Testis (tissue), 2 donors: ENCODE measurements at regions not wholly inside any gene's neighbourhood (a gene's known extent, or its start where the extent isn't known, plus 50 kb on each side); places are given as distances from the start of the nearest gene placed in this dataset.

ENCODE experiments used
- DNase-seq: peaks from one replicate; pipeline ENCODE4 v3.0.0-alpha.2; 2019
- H3K27ac ChIP-seq, 2 donors: fragments of 200-600 bp; sonication (generic); one replicate each; pipeline ENCODE4 v1.5.1; 2019
- H3K27me3 ChIP-seq: fragments of 200-600 bp; sonication (generic); one replicate; pipeline ENCODE4 v1.5.1; 2019
- H3K36me3 ChIP-seq: fragments of 200-600 bp; sonication (generic); one replicate; pipeline ENCODE4 v1.5.1; 2017; ENCODE audit warnings: low read depth; ENCODE audit errors: missing control alignments
- H3K4me1 ChIP-seq: fragments of 200-600 bp; sonication (generic); one replicate; pipeline ENCODE4 v1.5.1; 2019
- H3K4me3 ChIP-seq, 2 donors: fragments of 200-600 bp; sonication (generic); one replicate each; pipeline ENCODE4 v1.5.1; 2017 to 2019
- H3K9me3 ChIP-seq: fragments of 200-600 bp; sonication (generic); one replicate; pipeline ENCODE4 v1.5.1; 2017
- CTCF ChIP-seq, 3 experiments: fragments of 450-650 bp in 2 of 3; fragments of 200-600 bp in 1 of 3; sonication (generic) in 1 of 3; IDR thresholded peaks; one replicate each; pipeline ENCODE4 v1.5.1; 2016 to 2019; ENCODE audit warnings: antibody characterized with exemption in 3 of 3, mild to moderate bottlenecking in 2 of 3, moderate library complexity in 1 of 3
- POLR2A ChIP-seq: fragments of 450-650 bp; IDR thresholded peaks from one replicate; pipeline ENCODE4 v1.6.1; 2017; ENCODE audit warnings: antibody characterized with exemption, mild to moderate bottlenecking, moderate library complexity
- WGBS, 2 donors: methylation state at CpG; one replicate each; pipeline ENCODE4 v1.1.5; 2018; 5-methylcytosine and 5-hydroxymethylcytosine counted together
- intact Hi-C: fragments of 100-400 bp; cut with DNase I; formaldehyde crosslinking; loops from one replicate; pipeline ENCODE4 v1.15.1; 2023; ENCODE audit warnings: low total_unique reads

GRCh38 chr11:22006901-22007300, 186.0 kb upstream of the ANO5 start:
- Histone ChIP-seq H3K4me3 (no peak overlapping the region), H3K27ac (no peak overlapping the region), H3K4me1 (no peaks in the 10 kb centered on the region), H3K36me3 (no peaks in the 10 kb centered on the region), H3K9me3 (no peaks in the 10 kb centered on the region), H3K27me3 (no peaks in the 10 kb centered on the region)
- intact Hi-C loops: no loop called here
- no peak for TF ChIP-seq CTCF (IDR thresholded peaks at IDR 0.05)
- TF ChIP-seq POLR2A: no peak
- no peak for DNase-seq

GRCh38 chr11:22031791-22032190, 161.1 kb upstream of the ANO5 start:
- intact Hi-C loops: no loop called here
- Histone ChIP-seq H3K36me3 (no peaks in the 10 kb centered on the region), H3K27ac (no peak overlapping the region), H3K27me3 (no peaks in the 10 kb centered on the region), H3K4me3 (no peak overlapping the region), H3K4me1 (no peaks in the 10 kb centered on the region), H3K9me3 (no peaks in the 10 kb centered on the region)
- 72 to 85% methylated on average over 1 of the region's 1 CpG for WGBS, 2 donors
- no peak for TF ChIP-seq CTCF (IDR thresholded peaks at IDR 0.05)
- no peak for TF ChIP-seq POLR2A
- no peak for DNase-seq

GRCh38 chr11:22037505-22037904, 155.4 kb upstream of the ANO5 start:
- TF ChIP-seq CTCF (IDR thresholded peaks at IDR 0.05) (no peak), POLR2A (no peak)
- Histone ChIP-seq H3K9me3 (no peaks in the 10 kb centered on the region), H3K4me3 (no peak overlapping the region), H3K27ac (no peak overlapping the region), H3K36me3 (no peaks in the 10 kb centered on the region), H3K27me3 (no peaks in the 10 kb centered on the region), H3K4me1 (no peaks in the 10 kb centered on the region)
- DNase-seq: no peak
- intact Hi-C loops: no loop called here
- 79 to 81% methylated on average over 9 of the region's 9 CpGs for WGBS, 2 donors

- intact Hi-C loops: no loop called here
- H3K4me3 ChIP-seq: no peak overlapping the region
- H3K36me3 ChIP-seq: no peaks in the 10 kb centered on the region
- H3K27ac ChIP-seq: no peak overlapping the region
- no peaks in the 10 kb centered on the region for H3K27me3 ChIP-seq
- no peaks in the 10 kb centered on the region for H3K4me1 ChIP-seq
- TF ChIP-seq POLR2A (no peak), CTCF (IDR thresholded peaks at IDR 0.05) (no peak)
- no peaks in the 10 kb centered on the region for H3K9me3 ChIP-seq
- no peak for DNase-seq
- WGBS, 2 donors: 60 to 65% methylated on average over 2 of the region's 2 CpGs
These were observed 151.8 kb upstream of the ANO5 start for GRCh38 chr11:22041039-22041438.

GRCh38 chr11:22042081-22042480, 150.8 kb upstream of the ANO5 start:
- H3K27me3 ChIP-seq: no peaks in the 10 kb centered on the region
- H3K4me1 ChIP-seq: no peaks in the 10 kb centered on the region
- intact Hi-C loops: no loop called here
- TF ChIP-seq POLR2A (no peak), CTCF (IDR thresholded peaks at IDR 0.05) (no peak)
- whole genome bisulfite sequencing, 2 donors: 85 to 95% methylated on average over 1 of the region's 1 CpG
- DNase-seq: no peak
- no peaks in the 10 kb centered on the region for H3K9me3 ChIP-seq
- H3K27ac ChIP-seq: no peak overlapping the region
- no peak overlapping the region for H3K4me3 ChIP-seq
- H3K36me3 ChIP-seq: no peaks in the 10 kb centered on the region
